Neural cell (in vitro differentiated cells): ENCODE measurements at regions not wholly inside any gene's neighbourhood (a gene's known extent, or its start where the extent isn't known, plus 50 kb on each side); places are given as distances from the start of the nearest gene placed in this dataset.

Source experiments
- H2AFZ ChIP-seq: fragments of 200-600, 300-800 bp; sonication (generic), shearing (Covaris generic); 2 replicates; pipeline ENCODE4 v1.6.0; 2014; ENCODE audit warnings: low read depth, mild to moderate bottlenecking, antibody characterized with exemption, low read length, moderate library complexity
- H3F3A ChIP-seq: fragments of 200-600 bp; shearing (Covaris generic); 2 replicates; pipeline ENCODE4 v1.6.1; 2016; ENCODE audit warnings: mild to moderate bottlenecking, moderate library complexity, mixed read lengths, antibody characterized with exemption, low read length; ENCODE audit not compliant: insufficient read depth, poor library complexity, severe bottlenecking
- H3K27ac ChIP-seq: fragments of 200-600, 300-800 bp; sonication (generic), shearing (Covaris generic); 2 replicates; pipeline ENCODE4 v1.5.1; 2014; ENCODE audit warnings: mild to moderate bottlenecking, low read length, moderate library complexity
- H3K27me3 ChIP-seq: fragments of 300-800, 200-600 bp; sonication (generic), shearing (Covaris generic); 2 replicates; pipeline ENCODE4 v1.6.0; 2014; ENCODE audit warnings: mild to moderate bottlenecking, low read depth, low read length, moderate library complexity; ENCODE audit not compliant: insufficient read depth
- H3K36me3 ChIP-seq: fragments of 300-800, 200-600 bp; sonication (generic), shearing (Covaris generic); 2 replicates; pipeline ENCODE4 v1.5.1; 2014; ENCODE audit warnings: mild to moderate bottlenecking, antibody characterized with exemption, low read length, moderate library complexity; ENCODE audit not compliant: insufficient read depth
- H3K4me2 ChIP-seq: fragments of 300-800, 200-600 bp; sonication (generic), shearing (Covaris generic); 2 replicates; pipeline ENCODE4 v1.6.0; 2014; ENCODE audit warnings: mild to moderate bottlenecking, low read length
- H3K4me3 ChIP-seq: fragments of 300-800, 200-600 bp; sonication (generic), shearing (Covaris generic); 2 replicates; pipeline ENCODE4 v1.5.1; 2014; ENCODE audit warnings: mild to moderate bottlenecking, low read length, moderate library complexity
- H3K79me2 ChIP-seq: fragments of 200-600 bp; shearing (Covaris generic); replicated peaks from 2 replicates; pipeline ENCODE4 v1.6.0; 2014; ENCODE audit warnings: mild to moderate bottlenecking, low read length, moderate library complexity; ENCODE audit not compliant: insufficient read depth
- H3K9ac ChIP-seq: fragments of 300-800, 200-600 bp; sonication (generic), shearing (Covaris generic); 2 replicates; pipeline ENCODE4 v1.6.1; 2016; ENCODE audit warnings: mild to moderate bottlenecking, low read length, mixed read lengths
- H3K9me2 ChIP-seq: fragments of 200-600 bp; shearing (Covaris generic); 2 replicates; pipeline ENCODE4 v1.6.1; 2016; ENCODE audit warnings: mild to moderate bottlenecking, low read length, mixed read lengths; ENCODE audit not compliant: insufficient read depth
- H3K9me3 ChIP-seq: fragments of 200-600, 300-800 bp; sonication (generic), shearing (Covaris generic); 2 replicates; pipeline ENCODE4 v1.6.1; 2016; ENCODE audit warnings: mild to moderate bottlenecking, mixed run types, low read length, moderate library complexity, mixed read lengths
- H4K20me1 ChIP-seq: fragments of 200-600 bp; shearing (Covaris generic); 2 replicates; pipeline ENCODE4 v1.6.1; 2016; ENCODE audit warnings: mild to moderate bottlenecking, mixed run types; ENCODE audit not compliant: insufficient read depth
- CTCF ChIP-seq: fragments of 450-650 bp; IDR thresholded peaks from 2 replicates; pipeline ENCODE4 v1.5.1; 2014; ENCODE audit warnings: antibody characterized with exemption, mild to moderate bottlenecking, moderate library complexity; ENCODE audit not compliant: poor library complexity, severe bottlenecking
- EP300 ChIP-seq: fragments of 450-650 bp; conservative IDR thresholded peaks from 2 replicates; pipeline ENCODE4 v1.6.1; 2014; ENCODE audit warnings: antibody characterized with exemption, mild to moderate bottlenecking, moderate library complexity; ENCODE audit not compliant: poor library complexity, severe bottlenecking
- EZH2 ChIP-seq: fragments of 200-600, 300-800 bp; shearing (Covaris generic), sonication (generic); IDR thresholded peaks from 2 replicates; pipeline ENCODE4 v1.6.1; 2014; ENCODE audit warnings: antibody characterized with exemption, low read length, borderline replicate concordance, mild to moderate bottlenecking; ENCODE audit not compliant: insufficient read depth, poor library complexity, severe bottlenecking
- MXI1 ChIP-seq: fragments of 450-650 bp; conservative IDR thresholded peaks from 2 replicates; pipeline ENCODE4 v1.6.1; 2014; ENCODE audit warnings: antibody characterized with exemption, mild to moderate bottlenecking; ENCODE audit not compliant: poor library complexity, severe bottlenecking
- POLR2AphosphoS5 ChIP-seq: IDR thresholded peaks from 2 replicates; pipeline ENCODE4 v1.6.1; 2012
- RAD21 ChIP-seq: fragments of 450-650 bp; conservative IDR thresholded peaks from 2 replicates; pipeline ENCODE4 v1.6.1; 2014; ENCODE audit warnings: antibody characterized with exemption, mild to moderate bottlenecking, moderate library complexity
- SMC3 ChIP-seq: fragments of 450-650 bp; conservative IDR thresholded peaks from 2 replicates; pipeline ENCODE4 v1.6.1; 2014; ENCODE audit warnings: antibody characterized with exemption, mild to moderate bottlenecking, moderate library complexity; ENCODE audit not compliant: poor library complexity
- TAF1 ChIP-seq: IDR thresholded peaks from 2 replicates; pipeline ENCODE4 v1.6.1; 2012; ENCODE audit warnings: low read depth
- TF ChIP-seq, protein P1 (sequence below): IDR thresholded peaks from 2 replicates; pipeline ENCODE4 v1.6.1; 2012; ENCODE audit warnings: borderline replicate concordance

- Histone ChIP-seq H3K27ac (no peak overlapping the region), H4K20me1 (no peaks in the 10 kb centered on the region), H2AFZ (no peak overlapping the region), H3K27me3 (no peaks in the 10 kb centered on the region), H3K9me2 (no peaks in the 10 kb centered on the region), H3K4me3 (no peak overlapping the region), H3K79me2 (no peaks in the 10 kb centered on the region), H3F3A (no peaks in the 10 kb centered on the region), H3K9ac (no peak overlapping the region), H3K9me3 (no peaks in the 10 kb centered on the region), H3K36me3 (no peaks in the 10 kb centered on the region), H3K4me2 (no peak overlapping the region)
- TF ChIP-seq SMC3 (no peak), POLR2AphosphoS5 (no peak), MXI1 (no peak), CTCF (no peak), RAD21 (no peak), EZH2 (no peak), EP300 (no peak), TAF1 (no peak)
- TF ChIP-seq, protein P1, sequence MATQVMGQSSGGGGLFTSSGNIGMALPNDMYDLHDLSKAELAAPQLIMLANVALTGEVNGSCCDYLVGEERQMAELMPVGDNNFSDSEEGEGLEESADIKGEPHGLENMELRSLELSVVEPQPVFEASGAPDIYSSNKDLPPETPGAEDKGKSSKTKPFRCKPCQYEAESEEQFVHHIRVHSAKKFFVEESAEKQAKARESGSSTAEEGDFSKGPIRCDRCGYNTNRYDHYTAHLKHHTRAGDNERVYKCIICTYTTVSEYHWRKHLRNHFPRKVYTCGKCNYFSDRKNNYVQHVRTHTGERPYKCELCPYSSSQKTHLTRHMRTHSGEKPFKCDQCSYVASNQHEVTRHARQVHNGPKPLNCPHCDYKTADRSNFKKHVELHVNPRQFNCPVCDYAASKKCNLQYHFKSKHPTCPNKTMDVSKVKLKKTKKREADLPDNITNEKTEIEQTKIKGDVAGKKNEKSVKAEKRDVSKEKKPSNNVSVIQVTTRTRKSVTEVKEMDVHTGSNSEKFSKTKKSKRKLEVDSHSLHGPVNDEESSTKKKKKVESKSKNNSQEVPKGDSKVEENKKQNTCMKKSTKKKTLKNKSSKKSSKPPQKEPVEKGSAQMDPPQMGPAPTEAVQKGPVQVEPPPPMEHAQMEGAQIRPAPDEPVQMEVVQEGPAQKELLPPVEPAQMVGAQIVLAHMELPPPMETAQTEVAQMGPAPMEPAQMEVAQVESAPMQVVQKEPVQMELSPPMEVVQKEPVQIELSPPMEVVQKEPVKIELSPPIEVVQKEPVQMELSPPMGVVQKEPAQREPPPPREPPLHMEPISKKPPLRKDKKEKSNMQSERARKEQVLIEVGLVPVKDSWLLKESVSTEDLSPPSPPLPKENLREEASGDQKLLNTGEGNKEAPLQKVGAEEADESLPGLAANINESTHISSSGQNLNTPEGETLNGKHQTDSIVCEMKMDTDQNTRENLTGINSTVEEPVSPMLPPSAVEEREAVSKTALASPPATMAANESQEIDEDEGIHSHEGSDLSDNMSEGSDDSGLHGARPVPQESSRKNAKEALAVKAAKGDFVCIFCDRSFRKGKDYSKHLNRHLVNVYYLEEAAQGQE: no peak
Measured at GRCh38 chr2:177114712-177115111, 97.9 kb upstream of the HNRNPA3 start.

GRCh38 chr2:177117755-177118154, 94.8 kb upstream of the HNRNPA3 start:
- Histone ChIP-seq H2AFZ (no peak overlapping the region), H3K4me3 (no peak overlapping the region), H4K20me1 (no peaks in the 10 kb centered on the region), H3K36me3 (no peaks in the 10 kb centered on the region), H3K9me3 (no peaks in the 10 kb centered on the region), H3K9ac (no peak overlapping the region), H3K9me2 (no peaks in the 10 kb centered on the region), H3K4me2 (no peak overlapping the region), H3K27me3 (no peaks in the 10 kb centered on the region), H3F3A (no peaks in the 10 kb centered on the region), H3K27ac (no peak overlapping the region), H3K79me2 (no peaks in the 10 kb centered on the region)
- TF ChIP-seq EZH2 (no peak), MXI1 (no peak), EP300 (no peak), CTCF (no peak)
